Fibroblast of lung (primary cell): ENCODE measurements at regions not wholly inside any gene's neighbourhood (a gene's known extent, or its start where the extent isn't known, plus 50 kb on each side); places are given as distances from the start of the nearest gene placed in this dataset.

Source experiments
- CTCF ChIP-seq, 2 donors: IDR thresholded peaks in 1 of 2; conservative IDR thresholded peaks in 1 of 2; 1 replicate in 1 of 2; 2 replicates in 1 of 2; pipeline ENCODE4 v1.5.1; 2011 to 2012; ENCODE audit warnings: low read length in 2 of 2, control low read depth in 1 of 2, inconsistent platforms in 1 of 2, low read depth in 1 of 2, mild to moderate bottlenecking in 1 of 2
- EZH2 ChIP-seq: IDR thresholded peaks from 2 replicates; pipeline ENCODE4 v1.5.1; 2012; ENCODE audit warnings: low read length, control low read depth, mild to moderate bottlenecking; ENCODE audit errors: missing control alignments

- TF ChIP-seq CTCF (conservative IDR thresholded peaks at IDR 0.05 in 1 of 2, IDR thresholded peaks at IDR 0.05 in 1 of 2; ENCODE audit: low read depth in 1 of 2, low read length in 2 of 2) (no peak), EZH2 (no peak)
These were observed 133.4 kb upstream of the OSR1 start for GRCh38 chr2:19491796-19492195.
